ENCODE measurements at regions not wholly inside any gene's neighbourhood (a gene's known extent, or its start where the extent isn't known, plus 50 kb on each side); places are given as distances from the start of the nearest gene placed in this dataset.

DNA sequence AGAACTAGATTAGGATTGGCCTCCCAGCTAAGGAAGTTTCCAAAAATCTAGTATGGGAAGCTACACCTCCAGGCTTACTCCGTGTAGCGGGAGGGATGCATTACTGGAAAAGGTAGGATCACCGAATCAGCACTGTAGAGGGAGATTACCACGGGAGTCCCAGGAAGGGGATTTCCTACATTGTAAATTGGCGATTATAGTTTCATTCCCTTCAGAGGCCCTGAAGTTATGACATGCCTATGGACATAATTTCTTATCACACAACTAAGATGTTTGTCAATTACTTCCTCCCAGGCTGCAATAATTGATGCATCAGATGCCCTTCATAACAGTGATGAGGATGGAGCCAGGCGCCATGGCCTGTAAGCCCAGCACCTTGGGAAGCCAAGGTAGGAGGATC lies 71.2 kb upstream of the NR4A3 start:
- TF ChIP-seq, protein P1, sequence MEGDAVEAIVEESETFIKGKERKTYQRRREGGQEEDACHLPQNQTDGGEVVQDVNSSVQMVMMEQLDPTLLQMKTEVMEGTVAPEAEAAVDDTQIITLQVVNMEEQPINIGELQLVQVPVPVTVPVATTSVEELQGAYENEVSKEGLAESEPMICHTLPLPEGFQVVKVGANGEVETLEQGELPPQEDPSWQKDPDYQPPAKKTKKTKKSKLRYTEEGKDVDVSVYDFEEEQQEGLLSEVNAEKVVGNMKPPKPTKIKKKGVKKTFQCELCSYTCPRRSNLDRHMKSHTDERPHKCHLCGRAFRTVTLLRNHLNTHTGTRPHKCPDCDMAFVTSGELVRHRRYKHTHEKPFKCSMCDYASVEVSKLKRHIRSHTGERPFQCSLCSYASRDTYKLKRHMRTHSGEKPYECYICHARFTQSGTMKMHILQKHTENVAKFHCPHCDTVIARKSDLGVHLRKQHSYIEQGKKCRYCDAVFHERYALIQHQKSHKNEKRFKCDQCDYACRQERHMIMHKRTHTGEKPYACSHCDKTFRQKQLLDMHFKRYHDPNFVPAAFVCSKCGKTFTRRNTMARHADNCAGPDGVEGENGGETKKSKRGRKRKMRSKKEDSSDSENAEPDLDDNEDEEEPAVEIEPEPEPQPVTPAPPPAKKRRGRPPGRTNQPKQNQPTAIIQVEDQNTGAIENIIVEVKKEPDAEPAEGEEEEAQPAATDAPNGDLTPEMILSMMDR (IDR thresholded peaks at IDR 0.05) = no peak
- TF ChIP-seq POLR2A (IDR thresholded peaks at IDR 0.05) (no peak), POLR2AphosphoS5 (IDR thresholded peaks at IDR 0.05) (no peak)
